Kidney capillary endothelial cell (primary cell): ENCODE measurements at regions not wholly inside any gene's neighbourhood (a gene's known extent, or its start where the extent isn't known, plus 50 kb on each side); places are given as distances from the start of the nearest gene placed in this dataset.
"Not testable (repeated sequence)": the region's sequence is repeated elsewhere in the genome, so short reads cannot be mapped to it uniquely, and the experiment has no call there.

Experiments
- DNase-seq: peaks from one replicate; pipeline ENCODE4 v3.0.0-alpha.2; 2018; ENCODE audit warnings: low spot score

DNA sequence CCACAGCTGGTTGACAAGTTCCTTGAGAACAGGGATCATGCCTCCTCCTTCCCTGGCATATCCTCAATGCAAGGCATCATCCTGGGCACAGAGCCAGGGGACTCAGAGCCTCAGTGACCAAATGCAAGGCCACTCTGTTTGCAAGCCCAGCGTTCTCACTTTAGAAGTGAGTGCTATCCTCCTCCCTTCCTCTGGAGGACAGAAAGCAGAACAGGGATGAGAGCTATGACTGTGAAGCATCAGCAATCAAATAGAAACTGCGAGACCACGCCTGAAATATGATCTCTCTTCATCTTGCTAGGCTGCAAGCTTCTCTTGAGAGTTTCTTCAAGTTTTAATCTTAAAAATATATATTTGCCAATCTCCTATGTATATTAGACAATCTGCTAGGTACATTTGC, 119.8 kb downstream of the LRATD1 start:
- DNase-seq, result no peak

DNA sequence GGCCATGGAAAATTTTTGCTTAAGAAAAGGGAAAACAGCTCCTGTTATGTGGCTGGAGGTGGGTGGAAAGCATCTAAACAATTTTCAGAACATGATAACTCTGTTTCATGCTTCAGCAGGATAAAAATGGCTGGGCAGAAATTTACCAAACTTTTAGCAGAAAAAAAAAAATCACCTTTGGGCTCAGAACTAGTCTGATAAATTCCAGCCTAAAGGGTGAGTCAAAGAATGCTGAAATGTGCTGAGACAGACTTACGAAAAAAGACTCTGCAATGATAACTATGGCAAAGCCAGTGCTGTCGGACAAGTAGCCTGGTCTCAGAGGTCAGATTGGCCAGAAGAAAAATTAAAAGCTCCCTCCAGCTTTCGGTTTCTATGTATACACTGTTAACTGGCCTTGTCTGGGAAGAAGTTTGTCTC, 123.6 kb downstream of the LRATD1 start:
- no peak for DNase-seq

DNA sequence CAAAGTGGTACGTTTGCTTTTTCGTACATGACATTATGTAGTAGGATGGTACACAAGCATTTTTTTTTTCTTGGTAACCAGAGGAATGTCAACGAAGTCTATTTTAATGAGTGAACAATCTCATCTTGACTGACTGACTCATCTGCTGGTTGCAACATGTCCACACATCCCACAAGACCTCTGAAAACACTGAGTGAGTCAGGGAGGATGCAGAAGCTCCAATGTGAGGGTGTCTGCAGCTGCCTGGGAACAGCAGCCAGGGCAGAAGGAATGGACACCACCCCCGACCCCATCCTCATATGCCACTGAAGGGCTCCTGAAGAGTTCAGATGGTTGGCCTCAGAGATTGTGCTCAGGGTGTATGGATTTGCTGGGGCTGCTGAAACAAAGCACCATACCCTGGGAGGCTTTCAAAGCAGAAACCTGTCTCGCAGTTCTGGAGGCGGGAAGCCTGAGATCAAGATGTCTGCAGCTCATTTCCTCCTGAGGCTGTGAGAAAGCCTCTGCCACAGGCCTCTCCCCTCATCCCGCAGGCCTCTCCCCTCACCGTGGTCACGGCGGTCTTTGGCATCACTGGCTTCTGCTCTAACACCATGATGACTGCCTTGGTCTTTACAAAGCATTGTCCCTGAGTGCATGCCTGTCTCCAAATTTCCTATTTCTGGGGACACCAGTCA, 124.6 kb downstream of the LRATD1 start:
- no peak for DNase-seq

DNA sequence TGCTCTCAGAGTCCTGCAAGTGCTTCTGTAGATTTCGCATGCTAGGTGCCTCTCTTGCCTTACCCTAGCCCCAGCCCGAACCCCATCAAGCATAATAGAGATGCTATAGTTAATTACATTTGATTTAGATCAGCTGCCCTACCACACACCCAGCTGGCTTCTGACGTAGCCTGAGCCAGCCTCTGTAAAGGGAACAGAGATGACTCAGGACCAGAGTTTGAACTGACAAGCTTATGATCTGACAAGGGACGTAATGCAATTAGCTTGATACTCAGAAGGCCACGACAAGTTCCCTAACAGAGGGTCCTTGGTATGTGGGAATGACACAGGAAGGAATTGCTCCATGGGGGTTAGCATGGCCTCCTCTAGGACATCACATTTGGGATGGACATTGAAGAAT, 126.6 kb downstream of the LRATD1 start:
- no peak for DNase-seq

DNA sequence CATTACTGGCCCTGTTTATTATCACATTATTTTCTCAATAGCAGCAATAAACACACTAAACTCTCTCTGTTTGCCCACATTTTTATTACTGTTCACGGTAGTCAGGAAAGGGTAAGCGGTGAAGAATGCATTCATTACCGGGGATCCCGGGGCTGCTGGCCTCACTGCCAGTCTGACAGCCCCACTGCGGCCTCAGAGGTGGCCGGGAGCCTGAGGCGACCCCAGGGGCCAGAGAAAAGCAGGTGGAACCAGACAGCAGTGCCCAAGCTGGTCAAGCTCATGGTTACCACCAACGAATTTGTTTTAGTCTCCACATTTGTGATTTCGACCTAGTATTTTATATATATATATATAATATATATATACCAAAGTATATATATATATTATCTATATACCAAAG, 127.7 kb downstream of the LRATD1 start:
- DNase-seq, result no peak

DNA sequence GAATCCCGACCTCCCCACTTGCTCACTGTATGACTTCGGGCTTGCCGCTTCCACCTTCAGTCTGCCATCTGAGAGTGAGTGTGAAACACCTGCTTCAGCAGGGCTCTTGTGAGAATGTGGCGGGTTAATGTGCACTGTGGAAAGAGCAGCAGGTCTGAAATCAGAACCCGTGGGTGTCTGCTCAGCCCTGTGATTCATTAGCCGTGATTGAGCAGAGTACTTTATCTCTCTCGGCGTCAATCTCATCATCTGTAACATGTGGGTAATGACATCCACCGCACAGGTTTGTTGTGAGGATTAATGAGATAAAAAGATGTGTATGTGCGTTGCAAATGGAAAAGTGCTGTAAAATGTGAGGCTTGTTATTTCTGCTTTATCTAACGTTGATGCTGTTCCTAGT, 128.6 kb downstream of the LRATD1 start:
- no peak for DNase-seq

DNA sequence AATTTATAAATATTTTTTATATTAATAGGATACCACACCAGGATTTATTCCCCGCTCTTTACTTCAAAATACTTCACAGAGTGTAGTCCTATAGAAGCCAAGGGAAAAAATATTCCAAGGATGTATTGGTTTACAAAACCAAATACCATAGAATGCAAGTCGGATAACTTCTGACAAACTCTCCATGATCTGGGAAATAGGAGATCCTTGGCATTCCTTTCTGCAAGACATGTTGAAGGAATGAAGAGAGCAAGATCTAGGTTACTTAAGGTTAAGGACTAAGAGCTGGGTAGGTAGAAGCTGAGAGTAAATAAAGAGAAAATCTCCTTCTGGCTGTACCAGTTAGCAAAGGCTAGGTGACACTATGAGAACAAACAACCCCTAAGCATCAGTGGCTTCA, 141.2 kb downstream of the LRATD1 start:
- no peak for DNase-seq

DNA sequence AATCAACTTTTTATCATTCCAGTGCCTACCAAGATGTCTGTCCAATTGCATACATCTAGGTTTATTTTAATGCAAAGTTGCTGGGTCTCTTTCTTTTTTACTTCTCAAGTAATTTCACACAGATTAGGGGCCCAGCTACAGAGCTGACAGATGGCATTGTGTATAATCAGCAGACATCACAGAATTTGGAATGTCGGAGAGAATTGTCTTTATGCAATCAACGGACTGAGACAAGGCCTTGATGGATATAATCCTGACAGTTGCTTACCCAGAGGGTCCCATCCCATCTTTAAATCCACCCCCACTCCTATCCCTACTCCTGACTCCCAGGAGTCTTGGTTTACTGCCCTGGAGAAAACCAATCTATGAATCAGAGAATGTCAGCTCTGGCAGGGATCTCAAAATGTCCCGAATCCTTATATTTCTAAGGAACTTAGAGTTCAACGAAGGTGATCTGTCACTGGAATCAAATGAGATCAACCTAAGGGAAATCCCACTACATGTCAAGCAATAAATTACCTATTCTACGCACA, 142.0 kb downstream of the LRATD1 start:
- DNase-seq, result no peak

DNA sequence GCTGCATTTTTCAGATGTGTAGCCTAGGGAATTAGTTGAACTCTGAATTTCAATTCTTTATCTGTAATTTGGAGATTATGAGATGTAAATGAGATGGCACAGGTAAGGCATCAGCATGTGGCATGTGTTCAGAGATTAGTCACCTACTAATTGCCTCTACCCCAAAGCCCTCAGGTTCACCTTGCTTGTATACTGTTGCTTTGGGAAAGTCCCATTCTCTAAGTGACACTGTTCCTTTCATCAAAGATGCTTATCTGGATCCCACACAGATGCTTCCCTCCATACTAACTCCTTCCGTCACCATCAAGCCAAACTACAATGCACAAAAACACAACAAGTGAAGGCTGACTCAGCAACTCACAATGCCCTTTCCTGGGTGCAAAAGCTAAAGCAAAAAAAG, 143.7 kb downstream of the LRATD1 start:
- DNase-seq, result no peak

DNA sequence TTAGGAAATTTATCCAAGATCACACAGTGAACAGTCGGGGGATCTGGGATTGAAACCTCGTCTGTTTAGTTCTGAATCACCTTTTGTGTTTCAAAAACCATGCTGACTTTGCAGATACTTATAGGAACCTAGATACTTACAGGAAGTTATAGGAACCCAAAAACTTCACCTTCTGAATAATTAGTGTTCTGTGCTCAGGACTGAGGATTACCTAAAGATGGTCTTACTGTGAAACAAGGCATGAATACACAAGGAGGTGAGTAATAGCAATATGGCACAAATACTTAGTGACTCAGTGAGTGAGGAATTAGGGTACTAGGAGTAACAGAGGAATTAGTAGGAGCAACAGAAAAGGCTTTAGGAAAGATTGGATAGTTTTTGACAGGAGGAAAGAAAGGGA, 145.5 kb downstream of the LRATD1 start:
- no peak for DNase-seq

DNA sequence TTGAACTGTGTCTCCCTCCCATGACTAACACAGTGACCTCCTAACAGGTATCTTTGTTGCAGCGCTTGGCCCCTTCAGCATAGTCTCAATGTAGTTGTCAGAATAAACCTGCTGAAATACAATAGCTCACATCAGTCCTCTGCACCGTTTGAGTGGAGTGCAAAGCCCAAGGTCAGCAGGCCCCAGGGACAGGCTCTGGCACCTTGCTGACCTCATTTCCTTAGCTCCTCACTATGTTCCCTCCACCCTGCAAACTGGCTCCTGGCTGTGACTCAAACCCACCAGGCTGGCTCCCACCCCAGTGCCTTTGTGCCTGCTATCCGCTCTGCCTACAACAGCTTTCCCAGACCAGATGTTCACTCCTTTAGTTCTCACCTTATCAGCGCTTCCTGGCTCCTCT, 146.7 kb downstream of the LRATD1 start:
- no peak for DNase-seq

DNA sequence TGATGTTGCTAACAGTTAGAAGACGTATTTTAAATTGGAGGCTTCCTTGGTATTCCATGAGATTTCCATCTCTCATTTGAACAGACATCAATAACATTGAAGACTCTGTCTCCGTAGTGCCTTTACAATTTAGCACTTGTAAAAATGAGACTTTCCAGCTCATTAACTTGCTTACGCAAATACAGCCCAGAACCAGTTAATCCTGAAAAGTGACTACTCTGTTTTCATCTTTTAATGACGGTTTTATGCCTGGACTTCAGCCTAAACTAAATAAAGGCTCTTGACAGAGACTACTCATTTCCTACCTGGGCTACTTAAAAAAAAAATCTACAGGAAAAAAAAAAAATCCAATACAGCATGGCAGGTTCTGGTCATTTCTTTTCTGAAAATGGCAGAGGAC, 148.6 kb downstream of the LRATD1 start:
- no peak for DNase-seq

DNA sequence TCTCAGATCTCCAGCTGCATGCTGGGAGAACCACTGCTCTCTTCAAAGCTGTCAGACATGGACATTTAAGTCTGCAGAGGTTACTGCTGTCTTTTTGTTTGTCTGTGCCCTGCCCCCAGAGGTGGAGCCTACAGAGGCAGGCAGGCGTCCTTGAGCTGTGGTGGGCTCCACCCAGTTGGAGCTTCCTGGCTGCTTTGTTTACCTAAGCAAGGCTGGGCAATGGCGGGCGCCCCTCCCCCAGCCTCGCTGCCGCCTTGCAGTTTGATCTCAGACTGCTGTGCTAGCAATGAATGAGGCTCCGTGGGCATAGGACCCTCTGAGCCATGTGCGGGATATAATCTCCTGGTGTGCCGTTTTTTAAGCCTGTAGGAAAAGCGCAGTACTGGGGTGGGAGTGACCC, 156.3 kb downstream of the LRATD1 start:
- not testable (repeated sequence) for DNase-seq

DNA sequence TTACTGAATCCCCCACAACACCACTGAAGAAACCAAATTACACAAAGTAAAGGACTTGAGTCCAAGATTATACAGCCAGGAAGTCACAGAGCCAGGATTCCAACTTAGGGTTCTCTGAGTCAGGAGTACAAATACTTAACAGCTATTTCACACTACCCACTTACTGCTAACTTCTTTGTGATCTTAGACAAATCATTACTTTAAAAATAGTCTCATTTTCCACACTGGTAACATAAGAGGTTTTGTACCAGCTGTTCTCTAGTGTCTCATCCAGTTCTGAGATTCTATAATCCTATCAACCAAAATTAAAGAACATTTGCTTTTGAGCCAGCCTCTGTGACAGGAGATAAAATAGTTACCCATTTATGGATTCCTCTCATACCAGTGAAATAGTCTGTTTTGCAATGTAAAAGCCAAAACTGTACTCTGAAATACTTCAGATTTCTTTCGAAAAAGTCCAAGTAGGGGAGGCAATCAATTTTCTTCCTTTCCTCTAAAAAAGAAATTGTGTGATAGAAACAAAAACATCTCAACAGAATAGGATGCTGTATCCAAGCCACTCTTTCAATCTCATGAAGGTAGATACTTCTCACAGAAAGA, 157.6 kb downstream of the LRATD1 start:
- no peak for DNase-seq

DNA sequence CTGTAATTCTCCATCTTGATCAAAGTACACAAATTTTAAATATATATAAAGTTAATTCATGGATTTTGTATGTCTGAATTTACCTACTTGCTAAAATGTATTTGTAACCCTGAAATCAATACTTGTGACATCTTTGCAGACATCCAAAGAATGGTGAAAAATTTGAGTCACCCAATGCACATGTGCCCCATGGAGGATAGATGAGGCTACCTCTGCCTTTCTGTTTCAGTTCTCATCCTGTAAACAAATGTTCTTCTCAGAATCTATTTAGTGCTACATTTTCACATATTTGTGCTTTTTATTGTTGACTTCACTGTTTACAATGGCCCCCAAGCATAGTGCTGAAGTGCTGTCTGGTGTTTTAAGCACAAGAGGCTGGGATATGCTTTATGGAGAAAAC, 171.5 kb downstream of the LRATD1 start:
- DNase-seq, result no peak

DNA sequence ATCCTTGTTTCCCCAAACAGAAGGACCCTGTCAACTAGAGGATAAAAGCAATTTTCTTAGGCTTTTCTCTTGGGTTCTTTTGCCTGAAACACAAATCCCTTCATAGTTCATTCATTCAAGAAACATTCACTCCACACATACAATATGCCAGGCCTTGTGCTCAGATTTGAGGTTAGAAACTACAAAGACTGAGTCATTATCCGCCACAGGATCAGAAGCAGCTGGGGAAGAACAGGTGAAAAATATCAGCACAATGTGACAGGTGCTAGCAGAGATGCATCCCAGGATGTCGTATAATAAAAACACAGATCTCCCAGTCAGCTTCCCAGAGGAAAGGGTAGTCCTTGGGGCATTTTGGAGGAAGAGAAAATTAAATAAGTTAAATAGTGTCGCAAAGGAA, 172.4 kb downstream of the LRATD1 start:
- no peak for DNase-seq

DNA sequence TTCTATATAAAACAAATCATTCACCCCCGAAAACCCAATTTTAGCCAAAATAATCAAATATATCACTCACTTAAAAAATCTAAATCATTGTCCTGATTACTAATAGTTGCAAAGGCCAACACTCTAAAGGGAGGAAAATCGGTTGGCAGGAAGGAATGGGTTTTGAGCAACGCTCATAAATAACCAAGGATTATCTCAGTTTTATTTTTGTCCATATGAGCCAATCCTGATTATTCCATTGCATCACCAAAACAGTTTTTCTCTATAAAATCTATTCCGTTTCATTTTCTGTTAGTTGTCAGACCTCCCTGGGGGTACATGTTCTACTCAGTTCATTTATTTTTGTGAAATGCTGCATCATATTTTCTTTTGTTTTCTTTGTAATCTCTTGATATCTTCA, 174.1 kb downstream of the LRATD1 start:
- DNase-seq, result no peak

DNA sequence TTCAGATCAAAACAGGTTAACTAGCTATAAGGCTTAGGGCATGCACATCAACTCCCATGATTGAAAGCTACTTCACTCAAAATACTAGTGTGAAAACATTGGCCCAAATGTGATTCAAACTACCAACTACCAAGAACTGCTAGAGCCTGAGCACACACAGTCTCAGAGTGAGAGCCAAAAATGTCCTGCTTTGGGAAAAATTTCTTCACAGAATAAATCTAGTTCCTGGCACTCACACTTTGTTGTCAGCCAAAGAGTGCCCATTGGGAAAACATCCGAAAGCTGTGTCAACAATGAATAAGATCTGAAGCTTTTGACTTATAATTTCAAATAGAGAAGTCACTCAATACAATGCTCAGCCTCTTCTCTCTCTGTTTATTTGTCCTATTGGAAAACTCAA, 182.7 kb downstream of the LRATD1 start:
- DNase-seq, result no peak

DNA sequence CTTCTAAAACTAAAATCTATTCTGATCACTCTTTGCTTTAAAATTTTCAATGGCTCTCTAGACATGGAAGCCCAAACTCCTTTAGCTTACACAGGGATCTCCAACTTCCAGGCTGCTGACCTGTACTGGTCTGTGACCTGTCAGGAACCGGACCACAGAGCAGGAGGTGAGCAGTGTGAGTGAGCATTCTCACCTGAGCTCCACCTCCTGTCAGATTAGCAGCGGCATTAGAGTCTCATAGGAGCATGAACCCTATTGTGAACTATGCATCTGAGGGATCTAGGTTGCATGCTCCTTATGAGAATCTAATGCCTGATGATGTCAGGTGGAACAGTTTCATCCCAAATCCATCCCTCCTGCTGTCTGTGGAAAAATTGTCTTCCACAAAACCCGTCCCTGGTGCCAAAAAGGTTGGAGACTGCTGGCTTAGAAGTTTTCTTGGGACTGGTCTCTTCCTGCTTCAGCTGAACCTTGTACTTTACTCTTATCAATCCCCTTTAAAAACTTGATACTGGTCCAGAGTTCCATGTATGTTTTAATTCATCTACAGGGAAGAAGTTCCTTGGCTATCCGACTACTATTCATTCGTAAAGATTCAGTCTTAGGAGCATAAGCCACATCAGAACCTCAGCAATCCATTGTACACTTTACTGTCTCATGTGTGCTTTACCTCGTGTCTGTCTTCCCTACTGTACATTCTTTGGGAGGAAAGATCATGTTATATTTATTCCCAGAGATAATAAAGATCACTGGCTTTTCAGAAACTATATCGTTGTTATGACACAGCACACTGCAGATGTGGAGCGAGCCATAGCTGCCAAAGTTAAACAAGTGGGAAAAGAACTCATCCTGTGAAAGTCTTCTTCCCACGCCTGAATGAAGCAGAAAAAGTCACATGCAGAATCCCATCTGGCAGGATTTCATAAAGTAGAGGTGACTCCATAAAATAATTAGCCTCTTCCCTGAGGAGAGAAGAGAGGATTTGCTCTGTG, 183.8 kb downstream of the LRATD1 start:
- no peak for DNase-seq

DNA sequence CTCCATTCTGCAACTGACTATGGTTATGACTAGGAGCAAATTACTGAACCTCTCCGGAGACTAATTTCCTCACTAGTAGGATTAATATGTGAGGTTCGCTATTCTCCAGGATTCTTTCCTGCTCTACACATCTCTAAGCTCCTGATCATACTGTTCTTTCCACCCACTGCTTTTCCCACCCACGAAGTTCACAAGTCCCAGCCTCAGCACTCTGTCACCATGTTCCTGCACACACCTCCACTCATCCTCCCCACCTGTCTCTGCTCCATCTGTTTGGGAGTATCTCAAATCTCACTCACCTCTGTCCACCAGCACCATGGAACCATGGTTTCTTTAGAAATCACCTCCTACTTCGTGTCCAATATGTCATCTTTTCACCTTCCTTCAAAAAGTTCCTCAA, 185.3 kb downstream of the LRATD1 start:
- DNase-seq, result no peak

DNA sequence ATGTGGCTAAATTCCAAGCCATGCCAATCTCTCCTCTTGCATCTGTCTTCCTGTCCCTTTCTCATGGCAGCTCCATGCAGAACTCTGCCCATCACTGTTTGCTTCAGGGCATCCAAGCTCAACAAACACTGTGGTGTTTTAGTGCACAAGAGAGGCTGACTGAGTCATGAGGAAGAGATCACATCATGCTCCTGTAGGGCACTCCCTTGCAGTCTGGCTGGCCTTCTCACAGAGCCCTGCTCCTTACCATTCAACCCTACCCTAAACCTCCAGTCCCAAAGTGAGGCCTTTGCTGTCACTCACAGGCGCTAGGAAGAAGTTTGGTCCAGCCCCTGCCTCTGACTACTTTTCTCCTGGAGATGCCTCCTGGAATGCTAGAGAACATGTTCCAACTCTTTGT, 194.0 kb downstream of the LRATD1 start:
- DNase-seq, result no peak

DNA sequence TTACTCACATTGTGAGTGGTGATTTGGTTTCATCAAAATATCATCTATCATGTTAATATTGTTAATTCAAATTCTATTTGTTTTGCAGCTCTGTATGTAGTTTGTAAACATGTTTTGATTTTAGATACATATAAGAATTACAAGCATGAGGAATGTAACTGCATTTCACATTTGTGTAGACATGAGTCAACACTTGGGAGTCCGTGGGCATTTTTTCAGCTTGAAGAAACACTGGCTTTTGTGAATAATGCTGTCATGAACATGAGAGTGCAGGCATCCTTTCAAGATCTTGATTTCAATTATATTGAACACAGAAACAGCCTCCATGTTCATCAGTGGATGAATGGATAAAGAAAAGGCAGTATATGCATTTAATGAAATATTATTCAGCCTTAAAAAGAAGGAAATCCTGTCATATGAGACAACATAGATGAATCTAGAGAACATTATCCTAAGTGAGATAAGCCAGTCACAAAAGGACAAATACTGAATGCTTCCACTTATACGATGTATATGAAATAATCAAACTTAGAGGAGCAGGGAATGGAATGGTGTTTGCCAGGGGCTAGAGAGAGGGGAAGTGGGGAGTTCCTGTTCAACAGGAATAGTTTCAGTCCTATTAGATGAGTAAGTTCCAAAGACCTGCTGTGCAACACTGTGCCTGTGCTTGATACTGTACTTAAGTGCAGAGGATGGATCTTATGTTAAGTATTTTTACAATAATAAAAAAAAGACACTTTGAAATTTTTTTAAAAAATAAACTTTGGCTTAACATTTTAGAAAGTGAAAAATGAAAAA, 194.9 kb downstream of the LRATD1 start:
- DNase-seq, result no peak
